Natural killer cell (primary cell): ENCODE measurements at regions not wholly inside any gene's neighbourhood (a gene's known extent, or its start where the extent isn't known, plus 50 kb on each side); places are given as distances from the start of the nearest gene placed in this dataset.

Experiments used
- ATAC-seq, 3 donors: fragments of 150-1000 bp in 2 of 3; fragments of 200-7000 bp in 1 of 3; cut with Tn5 transposase; 1 replicate in 1 of 3; 2 replicates in 2 of 3; pipeline ENCODE4 v1.10.0; 2021; ENCODE audit warnings: mild to moderate bottlenecking in 2 of 3, moderate library complexity in 2 of 3
- DNase-seq, 2 donors: peaks; one replicate each; pipeline versions ENCODE4 v3.0.0 to v3.0.0-alpha.2; 2013 to 2021; ENCODE audit warnings: mixed read lengths in 1 of 2
- H3K27ac ChIP-seq: one replicate; pipeline ENCODE4 v1.5.1; 2013; ENCODE audit warnings: mild to moderate bottlenecking, low read length
- H3K27me3 ChIP-seq: one replicate; pipeline ENCODE4 v1.6.1; 2013; ENCODE audit warnings: low read length; ENCODE audit not compliant: control insufficient read depth, insufficient read depth
- H3K36me3 ChIP-seq: one replicate; pipeline ENCODE4 v1.6.1; 2013; ENCODE audit warnings: low read length; ENCODE audit not compliant: control insufficient read depth, insufficient read depth
- H3K4me1 ChIP-seq: one replicate; pipeline ENCODE4 v1.6.1; 2013; ENCODE audit warnings: low read length; ENCODE audit not compliant: control insufficient read depth, insufficient read depth
- H3K4me3 ChIP-seq: one replicate; pipeline ENCODE4 v1.5.1; 2013; ENCODE audit warnings: low read length
- H3K9me3 ChIP-seq: one replicate; pipeline ENCODE4 v1.6.1; 2013; ENCODE audit warnings: low read length; ENCODE audit not compliant: control insufficient read depth, insufficient read depth
- H3K27ac Mint-ChIP-seq, 2 donors: one replicate each; pipeline ENCODE4 v1.8.0; 2022; ENCODE audit warnings: mild to moderate bottlenecking in 2 of 2, mixed read lengths in 2 of 2, moderate library complexity in 1 of 2
- H3K27me3 Mint-ChIP-seq, 2 donors: one replicate each; pipeline ENCODE4 v1.8.0; 2022; ENCODE audit warnings: low read depth in 2 of 2, mixed read lengths in 2 of 2
- H3K36me3 Mint-ChIP-seq: one replicate; pipeline ENCODE4 v1.8.0; 2022; ENCODE audit warnings: mixed read lengths
- H3K4me1 Mint-ChIP-seq, 2 donors: one replicate each; pipeline ENCODE4 v1.8.0; 2022; ENCODE audit warnings: mixed read lengths in 2 of 2
- H3K4me3 Mint-ChIP-seq: one replicate; pipeline ENCODE4 v1.8.0; 2022; ENCODE audit warnings: mild to moderate bottlenecking, moderate library complexity, mixed read lengths
- H3K9me3 Mint-ChIP-seq, 2 donors: one replicate each; pipeline ENCODE4 v1.8.0; 2022; ENCODE audit warnings: mixed read lengths in 2 of 2
- whole genome bisulfite sequencing: methylation state at CpG from one replicate; pipeline ENCODE4 v1.1.7; 2013; ENCODE audit warnings: missing lambda C conversion rate; ENCODE audit not compliant: insufficient coverage; 5-methylcytosine and 5-hydroxymethylcytosine counted together
- intact Hi-C: fragments of 100-400 bp; cut with micrococcal nuclease; formaldehyde crosslinking; loops from one replicate; pipeline ENCODE4 v1.14.2; 2022
- TF ChIP-seq, protein P1 (sequence below): fragments of 200-600 bp; IDR thresholded peaks from one replicate; pipeline ENCODE4 v1.8.0; 2022; ENCODE audit warnings: antibody characterized with exemption

DNA sequence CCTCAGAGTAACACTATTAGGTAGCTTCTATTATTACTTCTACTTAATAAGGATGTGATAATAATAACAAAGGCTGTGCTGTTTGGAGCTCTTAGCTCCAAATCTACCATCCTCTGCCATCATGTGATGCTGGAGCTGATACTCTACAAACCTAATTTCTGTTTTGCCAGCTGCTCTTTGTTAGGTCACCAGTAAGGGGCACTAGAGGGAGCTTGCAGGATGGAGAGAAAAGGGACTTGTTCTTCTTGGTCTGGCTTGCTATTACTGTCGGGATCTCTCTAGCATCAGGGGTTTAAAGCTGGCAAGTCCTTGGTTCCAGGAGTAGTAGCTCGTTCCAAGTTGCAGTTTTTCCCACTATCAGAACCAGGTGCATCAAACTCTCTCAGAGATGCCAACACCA lies 194.9 kb upstream of the KBTBD8 start:
- Histone ChIP-seq H3K36me3 (no peaks in the 10 kb centered on the region), H3K9me3 (no peaks in the 10 kb centered on the region), H3K4me3 (no peak overlapping the region), H3K27me3 (no peaks in the 10 kb centered on the region), H3K4me1 (no peaks in the 10 kb centered on the region), H3K27ac (no peak overlapping the region)
- Mint-ChIP-seq H3K27me3 (peaks cover 20 to 37% of the 10 kb centered on the region in 2 donors), H3K9me3 (no peaks in the 10 kb centered on the region), H3K4me3 (no peak overlapping the region), H3K4me1 (peaks cover 4 to 11% of the 10 kb centered on the region in 2 donors), H3K27ac (no peak overlapping the region), H3K36me3 (no peaks in the 10 kb centered on the region)
- 47% methylated on average over 2 of the region's 2 CpGs for WGBS
- no peak for DNase-seq
- ATAC-seq = no peak
- TF ChIP-seq, protein P1, sequence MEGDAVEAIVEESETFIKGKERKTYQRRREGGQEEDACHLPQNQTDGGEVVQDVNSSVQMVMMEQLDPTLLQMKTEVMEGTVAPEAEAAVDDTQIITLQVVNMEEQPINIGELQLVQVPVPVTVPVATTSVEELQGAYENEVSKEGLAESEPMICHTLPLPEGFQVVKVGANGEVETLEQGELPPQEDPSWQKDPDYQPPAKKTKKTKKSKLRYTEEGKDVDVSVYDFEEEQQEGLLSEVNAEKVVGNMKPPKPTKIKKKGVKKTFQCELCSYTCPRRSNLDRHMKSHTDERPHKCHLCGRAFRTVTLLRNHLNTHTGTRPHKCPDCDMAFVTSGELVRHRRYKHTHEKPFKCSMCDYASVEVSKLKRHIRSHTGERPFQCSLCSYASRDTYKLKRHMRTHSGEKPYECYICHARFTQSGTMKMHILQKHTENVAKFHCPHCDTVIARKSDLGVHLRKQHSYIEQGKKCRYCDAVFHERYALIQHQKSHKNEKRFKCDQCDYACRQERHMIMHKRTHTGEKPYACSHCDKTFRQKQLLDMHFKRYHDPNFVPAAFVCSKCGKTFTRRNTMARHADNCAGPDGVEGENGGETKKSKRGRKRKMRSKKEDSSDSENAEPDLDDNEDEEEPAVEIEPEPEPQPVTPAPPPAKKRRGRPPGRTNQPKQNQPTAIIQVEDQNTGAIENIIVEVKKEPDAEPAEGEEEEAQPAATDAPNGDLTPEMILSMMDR = no peak
- intact Hi-C loops = no loop called here

DNA sequence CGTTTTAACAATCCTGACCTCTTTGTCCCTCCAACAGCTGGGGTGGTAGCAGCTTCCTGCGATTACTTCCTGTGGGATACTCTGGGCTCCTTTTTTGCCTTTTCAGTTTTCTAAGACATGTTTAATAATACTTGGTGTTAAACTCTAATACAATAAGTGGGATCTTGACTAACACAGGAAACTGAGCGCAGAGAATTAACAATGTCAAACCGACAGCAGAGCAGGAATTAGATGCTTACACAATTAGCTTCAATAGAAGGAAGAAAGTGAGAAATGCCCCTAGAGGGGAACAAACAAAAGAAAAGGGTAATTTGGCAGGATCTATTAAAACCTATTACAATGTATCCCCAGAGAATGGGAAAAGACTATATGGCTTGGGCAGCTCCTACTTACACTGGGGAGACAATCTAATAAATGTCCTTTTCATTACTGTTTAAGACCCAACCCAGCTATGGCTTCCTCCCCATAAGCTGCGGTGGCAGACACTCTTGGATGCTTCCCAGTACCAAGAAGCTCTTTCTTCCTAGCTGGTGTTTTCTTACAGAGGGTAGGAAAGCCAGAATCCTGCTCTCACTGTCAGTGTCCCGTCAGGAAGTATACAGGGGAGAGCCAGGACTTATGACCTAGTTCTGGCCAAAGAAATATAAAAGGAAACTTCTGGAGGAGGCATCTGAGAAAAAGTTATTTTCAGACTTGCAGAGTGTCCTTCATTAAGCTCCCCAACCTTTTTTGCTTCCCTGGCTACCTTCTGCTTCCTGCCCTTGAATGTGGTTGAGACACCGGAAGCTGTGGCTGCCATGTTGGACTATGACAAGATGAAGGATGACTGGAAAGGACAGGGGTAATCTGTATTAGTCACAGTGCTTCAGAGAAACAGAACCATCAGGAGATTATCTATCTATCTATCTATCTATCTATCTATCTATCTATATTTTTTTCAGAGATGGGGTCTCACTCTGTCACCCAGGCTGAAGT lies 194.1 kb upstream of the KBTBD8 start:
- no peak overlapping the region for H3K27ac Mint-ChIP-seq
- ATAC-seq = no peak
- Histone ChIP-seq H3K9me3 (no peaks in the 10 kb centered on the region), H3K36me3 (no peaks in the 10 kb centered on the region), H3K4me1 (no peaks in the 10 kb centered on the region), H3K4me3 (no peak overlapping the region), H3K27ac (no peak overlapping the region), H3K27me3 (no peaks in the 10 kb centered on the region)
- WGBS = 16% methylated on average over 6 of the region's 7 CpGs
- intact Hi-C loops = no loop called here
- peaks cover 4 to 11% of the 10 kb centered on the region in 2 donors for H3K4me1 Mint-ChIP-seq
- H3K36me3 Mint-ChIP-seq = no peaks in the 10 kb centered on the region
- no peak overlapping the region for H3K4me3 Mint-ChIP-seq
- DNase-seq = no peak
- H3K9me3 Mint-ChIP-seq = no peaks in the 10 kb centered on the region
- TF ChIP-seq, protein P1 = no peak
- H3K27me3 Mint-ChIP-seq = peaks cover 14 to 30% of the 10 kb centered on the region in 2 donors

DNA sequence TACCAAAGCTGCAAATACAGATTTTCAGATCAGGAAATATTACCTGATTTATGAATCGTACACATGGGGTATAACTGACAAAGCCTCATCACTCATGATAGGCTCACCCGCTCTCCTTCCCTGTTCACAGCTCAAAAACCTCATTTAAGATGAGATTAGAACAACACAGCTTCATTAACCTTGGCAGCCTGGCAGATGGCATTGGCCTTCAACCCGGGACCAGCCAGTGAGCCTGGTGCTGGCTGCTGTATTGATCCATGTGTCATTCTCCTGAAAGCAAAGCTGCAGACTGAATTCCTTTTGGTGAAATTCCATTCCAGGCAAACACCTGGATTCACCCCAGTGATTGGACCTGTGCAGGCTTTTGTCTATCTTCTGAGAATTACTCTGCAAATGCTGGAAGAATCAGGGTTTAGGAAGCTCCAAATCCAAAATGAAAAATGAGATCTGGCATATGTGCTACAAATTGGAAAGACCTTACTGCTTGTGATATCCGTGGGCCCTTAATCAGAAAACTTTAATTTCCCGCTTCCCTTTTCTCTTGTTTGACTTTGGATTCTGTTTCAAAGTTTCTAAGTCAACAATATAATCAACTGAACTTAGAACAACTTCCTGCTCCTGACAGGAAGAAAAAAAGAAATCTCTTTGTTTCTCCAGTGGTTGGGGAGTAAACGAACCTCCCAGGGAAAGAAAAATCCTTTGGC lies 189.1 kb upstream of the KBTBD8 start:
- H3K27ac ChIP-seq = no peak overlapping the region
- no peaks in the 10 kb centered on the region for H3K4me1 ChIP-seq
- Mint-ChIP-seq H3K27me3 (peaks cover 0 to 2% of the 10 kb centered on the region in 2 donors), H3K36me3 (no peaks in the 10 kb centered on the region), H3K27ac (no peak overlapping the region), H3K9me3 (no peaks in the 10 kb centered on the region), H3K4me1 (peaks cover 0 to 3% of the 10 kb centered on the region in 2 donors), H3K4me3 (no peak overlapping the region)
- no peak for DNase-seq
- H3K36me3 ChIP-seq = no peaks in the 10 kb centered on the region
- 52% methylated on average over 6 of the region's 6 CpGs for WGBS
- ATAC-seq = no peak
- H3K9me3 ChIP-seq = no peaks in the 10 kb centered on the region
- intact Hi-C loops = no loop called here
- TF ChIP-seq, protein P1 = no peak
- H3K27me3 ChIP-seq = no peaks in the 10 kb centered on the region
- no peak overlapping the region for H3K4me3 ChIP-seq
